Prostate gland (tissue), 2 donors: ENCODE measurements at regions not wholly inside any gene's neighbourhood (a gene's known extent, or its start where the extent isn't known, plus 50 kb on each side); places are given as distances from the start of the nearest gene placed in this dataset.

Source experiments
- CTCF ChIP-seq, 4 experiments: fragments of 200-600 bp in 2 of 4; fragments of 450-650 bp in 2 of 4; sonication (generic) in 2 of 4; IDR thresholded peaks; 1 replicate in 3 of 4; 2 replicates in 1 of 4; pipeline ENCODE4 v1.5.1; 2016 to 2019; ENCODE audit warnings: antibody characterized with exemption in 4 of 4, mild to moderate bottlenecking in 2 of 4, moderate library complexity in 2 of 4
- POLR2A ChIP-seq: fragments of 450-650 bp; IDR thresholded peaks from one replicate; pipeline ENCODE4 v1.6.1; 2016; ENCODE audit warnings: antibody characterized with exemption, mild to moderate bottlenecking

GRCh38 chr3:20346369-20346768 is 160.4 kb upstream of the SGO1 start:
- TF ChIP-seq CTCF (IDR thresholded peaks at IDR 0.05) (no peak), POLR2A (no peak)
